Testis (tissue), 2 donors: ENCODE measurements at regions not wholly inside any gene's neighbourhood (a gene's known extent, or its start where the extent isn't known, plus 50 kb on each side); places are given as distances from the start of the nearest gene placed in this dataset.

ENCODE experiments used
- POLR2A ChIP-seq: fragments of 450-650 bp; IDR thresholded peaks from one replicate; pipeline ENCODE4 v1.6.1; 2017; ENCODE audit warnings: antibody characterized with exemption, mild to moderate bottlenecking, moderate library complexity
- TF ChIP-seq, protein P1 (sequence below), 3 experiments: fragments of 450-650 bp in 2 of 3; fragments of 200-600 bp in 1 of 3; sonication (generic) in 1 of 3; IDR thresholded peaks; one replicate each; pipeline ENCODE4 v1.5.1; 2016 to 2019; ENCODE audit warnings: antibody characterized with exemption in 3 of 3, mild to moderate bottlenecking in 2 of 3, moderate library complexity in 1 of 3

DNA sequence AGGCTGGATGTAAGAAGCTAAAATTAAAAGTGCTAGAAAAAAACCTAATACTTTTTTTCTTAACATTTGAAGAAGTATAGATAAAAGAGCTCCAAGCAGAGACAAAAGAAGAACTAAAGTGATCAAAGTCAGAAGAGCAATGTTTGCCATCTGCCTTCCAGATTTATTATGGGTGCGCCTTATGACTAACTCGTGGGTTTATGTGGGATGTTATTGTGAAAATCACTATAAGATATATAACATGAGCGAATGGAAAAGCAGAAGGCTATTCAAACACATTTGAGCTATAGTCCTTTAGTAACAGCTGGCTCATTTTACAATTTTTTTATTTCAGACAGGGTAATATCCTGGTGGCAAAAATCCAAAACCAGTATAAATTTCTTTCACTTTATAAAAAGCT is 1040.7 kb downstream of the RAPGEF2 start:
- no peak for TF ChIP-seq POLR2A
- TF ChIP-seq, protein P1, sequence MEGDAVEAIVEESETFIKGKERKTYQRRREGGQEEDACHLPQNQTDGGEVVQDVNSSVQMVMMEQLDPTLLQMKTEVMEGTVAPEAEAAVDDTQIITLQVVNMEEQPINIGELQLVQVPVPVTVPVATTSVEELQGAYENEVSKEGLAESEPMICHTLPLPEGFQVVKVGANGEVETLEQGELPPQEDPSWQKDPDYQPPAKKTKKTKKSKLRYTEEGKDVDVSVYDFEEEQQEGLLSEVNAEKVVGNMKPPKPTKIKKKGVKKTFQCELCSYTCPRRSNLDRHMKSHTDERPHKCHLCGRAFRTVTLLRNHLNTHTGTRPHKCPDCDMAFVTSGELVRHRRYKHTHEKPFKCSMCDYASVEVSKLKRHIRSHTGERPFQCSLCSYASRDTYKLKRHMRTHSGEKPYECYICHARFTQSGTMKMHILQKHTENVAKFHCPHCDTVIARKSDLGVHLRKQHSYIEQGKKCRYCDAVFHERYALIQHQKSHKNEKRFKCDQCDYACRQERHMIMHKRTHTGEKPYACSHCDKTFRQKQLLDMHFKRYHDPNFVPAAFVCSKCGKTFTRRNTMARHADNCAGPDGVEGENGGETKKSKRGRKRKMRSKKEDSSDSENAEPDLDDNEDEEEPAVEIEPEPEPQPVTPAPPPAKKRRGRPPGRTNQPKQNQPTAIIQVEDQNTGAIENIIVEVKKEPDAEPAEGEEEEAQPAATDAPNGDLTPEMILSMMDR (IDR thresholded peaks at IDR 0.05), result no peak
